ENCODE measurements at regions not wholly inside any gene's neighbourhood (a gene's known extent, or its start where the extent isn't known, plus 50 kb on each side); places are given as distances from the start of the nearest gene placed in this dataset.
"Not testable (repeated sequence)": the region's sequence is repeated elsewhere in the genome, so short reads cannot be mapped to it uniquely, and the experiment has no call there.

DNA sequence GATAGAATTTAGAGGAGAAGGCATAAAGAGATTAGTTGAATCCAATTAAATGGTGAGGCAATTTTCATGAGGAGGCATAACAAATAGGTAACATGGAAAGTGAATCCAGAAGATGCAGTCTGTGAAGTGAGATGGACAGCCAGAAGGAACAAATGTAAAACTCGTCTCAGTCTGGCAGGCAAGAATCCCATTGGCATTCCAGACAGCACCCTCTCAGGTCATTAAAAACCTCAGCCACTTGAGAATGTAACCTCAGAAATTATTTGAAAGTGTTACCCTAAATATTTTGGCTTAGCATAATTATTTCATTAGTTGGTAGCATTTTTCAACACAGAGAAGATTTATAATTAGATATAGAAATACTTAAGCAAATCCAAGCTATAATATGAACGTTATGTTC lies 342.3 kb downstream of the LRRC3B start:
- DNase-seq (ENCODE audit: low read depth, low spot score), result no peak

- DNase-seq (ENCODE audit: low read depth, low spot score), result no peak
These were observed 344.9 kb downstream of the LRRC3B start for GRCh38 chr3:26967501-26967900.

GRCh38 chr3:26984416-26985390 lies 362.1 kb downstream of the LRRC3B start:
- no peak for DNase-seq (ENCODE audit: low read depth, low spot score)

DNA sequence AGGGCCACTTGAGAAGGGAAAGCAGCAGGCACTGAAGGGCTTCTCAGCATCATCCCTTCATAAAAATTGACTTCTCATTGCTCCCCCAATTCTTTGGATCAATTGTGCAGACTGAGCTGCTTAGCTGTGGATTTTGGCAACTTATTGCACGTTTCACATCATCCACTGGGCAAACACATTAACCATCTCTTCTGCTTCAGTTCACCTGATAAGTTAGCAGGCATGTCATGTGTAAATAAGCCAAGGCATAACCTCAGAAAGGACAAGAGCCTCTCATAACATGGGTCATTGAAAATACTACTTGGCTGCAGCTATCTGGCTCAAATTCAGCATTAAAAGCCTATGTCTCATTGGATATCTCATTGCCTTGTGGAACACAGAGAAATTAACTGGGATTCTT lies 366.5 kb downstream of the LRRC3B start:
- no peak for DNase-seq (ENCODE audit: low read depth, low spot score)

- DNase-seq (ENCODE audit: low read depth, low spot score), result no peak
These were observed 372.0 kb downstream of the NEK10 start for GRCh38 chr3:26997226-26997625.

DNA sequence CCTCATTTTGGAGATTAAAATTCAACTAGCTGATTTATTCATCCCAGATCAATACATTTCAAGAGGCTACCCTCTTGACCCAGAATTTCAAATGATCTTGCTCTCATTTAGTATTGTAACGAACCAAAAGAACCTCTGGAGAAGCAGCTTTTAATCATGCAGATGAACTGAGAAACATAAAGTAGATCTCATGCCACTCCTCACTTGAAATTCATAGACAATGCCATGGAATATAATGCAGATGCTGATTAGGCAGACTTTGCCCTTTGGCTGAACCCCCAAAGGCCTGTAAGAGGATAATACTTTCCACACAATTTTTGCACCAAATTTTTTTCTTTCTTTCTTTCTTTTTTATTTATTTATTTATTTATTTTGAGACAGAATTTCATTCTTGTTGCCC lies 358.3 kb downstream of the NEK10 start:
- DNase-seq (ENCODE audit: low read depth, low spot score), result no peak

DNA sequence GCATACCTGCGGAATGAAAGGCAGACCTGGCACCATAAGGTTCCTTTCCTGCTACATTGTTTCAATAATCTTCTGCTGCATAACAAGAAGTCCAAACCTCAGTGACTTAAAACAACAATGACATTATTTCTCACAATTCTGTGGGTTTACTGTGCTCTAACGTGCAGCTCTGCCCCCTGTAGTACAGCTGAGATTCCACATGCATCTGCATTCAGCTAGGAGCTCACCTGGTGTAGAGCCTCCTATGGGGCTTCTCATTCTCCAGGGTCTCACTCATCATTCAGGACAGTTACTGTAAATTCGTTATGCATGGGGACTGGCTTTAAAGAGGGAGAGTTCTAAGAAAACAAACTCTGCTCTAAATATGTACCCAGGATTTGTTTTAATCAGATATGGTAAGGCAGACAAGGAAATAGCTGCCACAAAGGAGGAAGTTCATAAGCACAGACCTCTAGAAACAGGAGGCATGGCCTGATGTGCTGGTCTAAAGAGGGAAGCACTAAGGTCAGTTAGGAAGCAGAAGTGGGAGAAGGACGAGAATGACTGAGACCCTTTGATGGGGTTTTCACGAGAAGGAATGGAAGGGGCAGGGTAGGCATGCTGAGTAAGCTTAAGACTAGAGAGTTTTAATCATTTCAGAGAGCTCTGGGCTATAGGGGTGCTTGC lies 347.0 kb downstream of the NEK10 start:
- DNase-seq (ENCODE audit: low read depth, low spot score), result no peak

- no peak for DNase-seq (ENCODE audit: low read depth, low spot score)
These were observed 344.7 kb downstream of the NEK10 start for GRCh38 chr3:27024493-27024892.

- DNase-seq (ENCODE audit: low read depth, low spot score), result peak; percentile 47
These were observed 343.5 kb downstream of the NEK10 start for GRCh38 chr3:27025718-27026117.

DNA sequence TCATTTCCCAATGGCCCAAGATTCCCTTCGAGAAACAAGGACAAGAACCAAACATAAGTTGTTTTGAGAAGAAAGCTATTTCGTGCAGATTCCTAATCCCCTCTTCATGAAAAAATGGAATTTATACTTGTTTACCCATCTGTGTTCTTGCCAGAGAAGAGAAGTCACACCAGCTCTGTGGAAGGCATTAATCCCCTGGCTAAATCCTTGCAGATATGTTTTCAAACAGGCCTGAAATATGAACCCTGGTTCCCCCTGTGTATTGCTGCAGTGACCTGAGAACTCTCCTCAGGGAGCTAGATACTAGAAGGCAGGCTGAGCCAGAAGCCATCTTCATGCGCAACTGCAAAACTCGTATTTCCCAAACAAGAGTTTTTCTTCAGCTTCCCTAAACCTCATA lies 337.7 kb downstream of the NEK10 start:
- DNase-seq (ENCODE audit: low read depth, low spot score), result no peak

DNA sequence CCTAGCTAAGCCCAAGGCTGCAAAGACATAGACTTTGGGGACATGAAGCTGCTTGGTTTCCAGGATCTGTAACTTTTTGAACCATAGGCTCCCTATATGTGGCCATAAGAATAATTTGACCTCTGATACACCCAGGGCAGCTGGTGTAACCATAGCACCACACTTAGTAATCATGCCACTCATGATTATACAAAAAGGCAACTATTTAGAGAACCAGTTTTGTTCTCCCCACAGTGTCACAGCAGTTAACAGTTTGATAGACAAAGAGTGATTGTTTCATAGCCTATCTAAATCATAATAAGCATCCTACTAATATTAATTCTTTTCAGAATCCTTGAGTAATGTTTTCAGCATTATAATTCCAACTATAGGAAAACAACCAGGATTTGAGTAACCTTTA lies 334.9 kb downstream of the NEK10 start:
- no peak for DNase-seq (ENCODE audit: low read depth, low spot score)

GRCh38 chr3:27040674-27041073 lies 328.5 kb downstream of the NEK10 start:
- DNase-seq (ENCODE audit: low read depth, low spot score), result no peak

GRCh38 chr3:27042541-27042940 lies 326.6 kb downstream of the NEK10 start:
- DNase-seq (ENCODE audit: low read depth, low spot score), result not testable (repeated sequence)

DNA sequence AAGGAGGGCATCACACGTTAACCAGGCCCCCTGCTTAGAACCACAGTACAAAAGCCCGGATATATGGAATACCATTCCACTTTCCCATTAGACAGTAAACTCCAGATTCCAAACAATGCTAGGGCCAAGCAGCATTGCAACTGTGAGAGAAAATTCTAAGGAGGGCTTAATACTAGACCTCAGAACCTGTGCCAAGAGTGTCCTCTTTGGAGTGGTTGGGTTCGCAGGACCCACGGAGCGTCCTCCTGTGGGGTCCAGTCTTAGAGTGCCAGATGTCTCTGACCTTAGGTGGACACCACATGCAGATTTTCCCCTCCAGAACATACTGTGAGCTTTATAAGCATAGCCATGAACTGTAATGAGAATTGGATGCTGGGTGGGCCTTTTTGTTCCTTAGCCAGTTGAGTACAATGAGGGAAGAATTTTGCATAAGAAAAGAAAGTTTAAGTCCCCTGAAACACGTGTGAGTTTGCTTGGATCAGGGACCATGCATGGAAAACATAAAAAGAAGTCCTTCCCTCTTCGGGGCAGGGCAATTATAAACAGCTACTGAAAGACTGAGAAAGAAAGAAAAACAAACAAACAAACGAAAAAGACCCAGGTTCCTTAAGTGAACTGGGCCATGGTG lies 325.7 kb downstream of the NEK10 start:
- peak; percentile 38 for DNase-seq (ENCODE audit: low read depth, low spot score)

DNA sequence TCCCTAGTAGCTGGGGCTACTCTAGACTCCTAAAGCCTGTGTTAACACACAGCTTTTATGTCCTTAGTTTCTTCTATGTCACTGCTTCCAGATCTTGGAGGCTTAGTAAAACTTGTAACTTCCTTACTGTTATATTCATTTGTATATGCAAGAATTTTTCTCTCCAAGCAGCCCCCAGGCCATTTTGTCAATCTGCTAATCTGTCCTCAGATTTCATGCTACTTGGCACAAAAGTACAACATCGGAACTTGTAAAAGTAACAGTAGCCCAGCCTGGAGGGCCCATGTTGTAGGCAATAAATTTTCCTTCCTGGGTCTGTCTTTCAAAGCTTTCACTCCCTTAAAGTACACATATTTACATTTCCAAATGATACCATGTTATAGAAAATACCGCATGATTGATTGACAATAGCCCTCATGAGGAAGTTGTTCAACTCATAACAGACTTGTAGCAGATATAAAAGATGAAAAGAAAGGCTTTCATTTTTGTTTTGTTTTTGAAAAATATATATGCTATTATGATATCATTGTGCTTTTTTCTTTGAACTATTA lies 324.2 kb downstream of the NEK10 start:
- DNase-seq (ENCODE audit: low read depth, low spot score), result no peak

- no peak for DNase-seq (ENCODE audit: low read depth, low spot score)
These were observed 322.8 kb downstream of the NEK10 start for GRCh38 chr3:27046351-27046750.

DNA sequence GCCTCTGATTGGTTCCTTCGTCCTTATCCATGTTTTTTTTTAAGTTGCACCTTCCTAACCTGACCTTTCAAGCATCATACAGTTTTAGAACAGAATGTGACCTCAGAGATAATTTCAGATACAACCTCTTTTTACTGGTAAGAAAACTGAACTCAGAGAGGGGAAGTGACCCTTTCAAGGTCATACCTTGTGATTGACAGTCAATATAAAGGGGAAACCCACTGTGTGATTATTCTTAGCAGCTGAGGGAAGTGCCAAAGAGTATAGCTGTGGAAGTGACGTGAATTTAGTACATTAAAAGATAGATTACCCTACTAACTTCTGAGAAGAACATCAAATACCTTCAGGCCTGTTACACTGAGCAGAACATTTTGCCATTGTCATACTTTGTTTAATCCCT lies 319.4 kb downstream of the NEK10 start:
- DNase-seq (ENCODE audit: low read depth, low spot score), result no peak

GRCh38 chr3:27051527-27051926 lies 317.7 kb downstream of the NEK10 start:
- DNase-seq (ENCODE audit: low read depth, low spot score), result not testable (repeated sequence)

DNA sequence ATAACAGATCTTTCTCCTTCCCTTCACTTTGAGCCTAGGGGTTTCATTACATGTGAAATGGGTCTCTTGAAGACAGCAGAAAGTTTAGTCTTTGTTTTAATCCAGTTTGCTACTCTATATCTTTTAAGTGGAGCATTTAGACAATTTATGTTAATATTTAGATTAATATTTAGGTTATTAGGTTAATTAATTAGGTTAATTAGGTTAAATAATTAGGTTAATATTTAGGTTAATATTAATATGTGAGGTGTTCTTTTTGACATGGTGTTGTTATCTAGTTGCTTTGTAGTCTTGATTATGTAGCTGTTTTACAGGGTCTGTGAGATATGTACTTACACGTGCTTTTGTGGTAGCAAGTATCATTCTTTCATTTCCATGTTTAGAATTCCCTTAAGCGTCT lies 312.9 kb downstream of the NEK10 start:
- DNase-seq (ENCODE audit: low read depth, low spot score), result no peak

- DNase-seq (ENCODE audit: low read depth, low spot score), result no peak
These were observed 309.7 kb downstream of the NEK10 start for GRCh38 chr3:27059489-27059888.
